ENCODE measurements at regions not wholly inside any gene's neighbourhood (a gene's known extent, or its start where the extent isn't known, plus 50 kb on each side); places are given as distances from the start of the nearest gene placed in this dataset.

DNA sequence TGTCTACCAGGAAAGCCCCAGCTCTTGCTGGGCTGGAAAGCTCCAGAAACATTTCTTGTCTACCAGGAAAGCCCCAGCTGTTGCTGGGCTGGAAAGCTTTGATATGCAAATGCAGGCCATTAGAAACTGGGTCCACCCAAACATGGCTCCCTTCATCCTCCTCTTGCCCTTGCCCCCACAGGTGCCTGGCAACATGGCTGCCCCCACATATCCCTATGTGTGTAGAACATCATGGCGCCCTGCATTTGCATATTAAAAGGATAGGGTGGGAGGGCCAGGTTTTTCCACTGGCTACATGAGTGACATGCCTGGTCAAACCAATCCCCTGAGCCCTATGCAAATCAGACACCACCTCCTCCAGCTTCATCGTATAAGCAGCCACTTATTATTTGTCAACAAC, 455.4 kb upstream of the ARGLU1 start:
- intact Hi-C loops (cut with micrococcal nuclease), result no loop called here
- POLR2A ChIA-PET (ENCODE audit: unreplicated experiment), result no interaction called here
- no peak overlapping the region for H3K9ac ChIP-seq (ENCODE audit: low read length)
- no peak for ATAC-seq
- H3K9me2 ChIP-seq (replicated peaks; ENCODE audit: low read length), result no peaks in the 10 kb centered on the region
- H3K27me3 ChIP-seq (ENCODE audit: low read length), result 0 out of 2 replicates have a peak, but pooled peaks cover 1% of the 10 kb centered on the region
- DNase-seq, result no peak
- no TSS peak for BruUV-seq (replicated peaks)
- H4K20me1 ChIP-seq (ENCODE audit: low read length), result no peaks in the 10 kb centered on the region
- H3K9me3 ChIP-seq (ENCODE audit: low read length), result no peaks in the 10 kb centered on the region
- no peaks in the 10 kb centered on the region for H3F3A ChIP-seq (ENCODE audit: low read length, unreplicated experiment)
- no peak overlapping the region for H3K4me2 ChIP-seq (ENCODE audit: low read length)
- TF ChIP-seq CTCF (conservative IDR thresholded peaks at IDR 0.05; ENCODE audit: low read depth, low read length) (no peak), EZH2phosphoT487 (IDR thresholded peaks at IDR 0.05; ENCODE audit: borderline replicate concordance, low read length) (no peak), EZH2 (IDR thresholded peaks at IDR 0.05; ENCODE audit: low read length, unreplicated experiment) (no peak)
- H3K79me2 ChIP-seq (ENCODE audit: low read length), result no peaks in the 10 kb centered on the region
- no peaks in the 10 kb centered on the region for H3K4me1 ChIP-seq (ENCODE audit: insufficient read depth, low read length)
- no peak overlapping the region for H3K27ac ChIP-seq (ENCODE audit: low read length)
- CTCF ChIA-PET, result no interaction called here
- no peak overlapping the region for H3K4me3 ChIP-seq (ENCODE audit: low read length)
- H2AFZ ChIP-seq (ENCODE audit: low read length), result no peak overlapping the region
- H3K36me3 ChIP-seq (ENCODE audit: low read depth, low read length), result no peaks in the 10 kb centered on the region

- Histone ChIP-seq H3K79me2 (ENCODE audit: low read length) (no peaks in the 10 kb centered on the region), H3K4me1 (ENCODE audit: insufficient read depth, low read length) (no peaks in the 10 kb centered on the region), H3K4me3 (ENCODE audit: low read length) (no peak overlapping the region), H3K9me2 (replicated peaks; ENCODE audit: low read length) (no peaks in the 10 kb centered on the region), H4K20me1 (ENCODE audit: low read length) (no peaks in the 10 kb centered on the region), H3F3A (ENCODE audit: low read length, unreplicated experiment) (no peaks in the 10 kb centered on the region), H2AFZ (ENCODE audit: low read length) (no peak overlapping the region), H3K9ac (ENCODE audit: low read length) (no peak overlapping the region), H3K36me3 (ENCODE audit: low read depth, low read length) (no peaks in the 10 kb centered on the region), H3K27ac (ENCODE audit: low read length) (no peak overlapping the region), H3K9me3 (ENCODE audit: low read length) (no peaks in the 10 kb centered on the region), H3K27me3 (ENCODE audit: low read length) (0 out of 2 replicates have a peak, but pooled peaks cover 7% of the 10 kb centered on the region), H3K4me2 (ENCODE audit: low read length) (no peak overlapping the region)
- POLR2A ChIA-PET (ENCODE audit: unreplicated experiment), result interaction anchor here (0.5 kb wide), 1 partner anchor 744 kb away, joined by 3 read pairs; no protein-coding TSS in a partner anchor
- no peak for DNase-seq
- CTCF ChIA-PET, result no interaction called here
- intact Hi-C loops (cut with micrococcal nuclease), result no loop called here
- TF ChIP-seq EZH2phosphoT487 (IDR thresholded peaks at IDR 0.05; ENCODE audit: borderline replicate concordance, low read length), result no peak
- TF ChIP-seq EZH2 (IDR thresholded peaks at IDR 0.05; ENCODE audit: low read length, unreplicated experiment), result no peak
- TF ChIP-seq CTCF (conservative IDR thresholded peaks at IDR 0.05; ENCODE audit: low read depth, low read length), result no peak
- ATAC-seq, result no peak
- BruUV-seq (replicated peaks), result no TSS peak
Measured at GRCh38 chr13:107020393-107020792, 452.5 kb upstream of the ARGLU1 start.

DNA sequence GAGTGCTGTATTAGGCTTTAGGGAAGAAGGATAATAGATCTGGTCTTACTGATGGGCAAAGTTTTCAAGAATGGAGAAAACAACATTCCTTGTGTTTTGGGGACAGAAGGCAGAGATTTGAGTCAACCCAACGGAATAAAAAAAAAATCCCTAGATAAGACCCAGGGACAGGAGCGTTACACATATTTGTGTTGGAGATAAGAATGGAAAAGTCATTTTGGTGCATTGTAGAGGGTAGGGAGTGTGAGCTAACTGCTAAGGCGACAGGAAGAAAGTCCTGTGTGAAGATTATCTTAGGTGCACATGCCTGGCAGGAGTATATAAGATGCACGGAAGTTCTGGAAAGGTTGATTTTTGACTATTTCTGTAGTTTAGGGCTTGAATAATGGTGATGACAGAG, 450.3 kb upstream of the ARGLU1 start:
- intact Hi-C loops (cut with micrococcal nuclease), result no loop called here
- no peak overlapping the region for H3K4me3 ChIP-seq (ENCODE audit: low read length)

More for the DNA sequence above, 450.3 kb upstream of the ARGLU1 start:
- no peak overlapping the region for H3K4me2 ChIP-seq (ENCODE audit: low read length)
- H3K27ac ChIP-seq (ENCODE audit: low read length), result no peak overlapping the region
- no peaks in the 10 kb centered on the region for H3K9me2 ChIP-seq (replicated peaks; ENCODE audit: low read length)
- TF ChIP-seq EZH2phosphoT487 (IDR thresholded peaks at IDR 0.05; ENCODE audit: borderline replicate concordance, low read length), result no peak
- no peak for TF ChIP-seq EZH2 (IDR thresholded peaks at IDR 0.05; ENCODE audit: low read length, unreplicated experiment)
- TF ChIP-seq CTCF (conservative IDR thresholded peaks at IDR 0.05; ENCODE audit: low read depth, low read length), result no peak
- DNase-seq (no peak), ATAC-seq (no peak)
- no peaks in the 10 kb centered on the region for H3F3A ChIP-seq (ENCODE audit: low read length, unreplicated experiment)
- POLR2A ChIA-PET (ENCODE audit: unreplicated experiment), result no interaction called here
- no peak overlapping the region for H3K9ac ChIP-seq (ENCODE audit: low read length)
- H4K20me1 ChIP-seq (ENCODE audit: low read length), result no peaks in the 10 kb centered on the region
- H2AFZ ChIP-seq (ENCODE audit: low read length), result no peak overlapping the region
- no peaks in the 10 kb centered on the region for H3K9me3 ChIP-seq (ENCODE audit: low read length)
- H3K36me3 ChIP-seq (ENCODE audit: low read depth, low read length), result no peaks in the 10 kb centered on the region
- BruUV-seq (replicated peaks), result no TSS peak
- H3K79me2 ChIP-seq (ENCODE audit: low read length), result no peaks in the 10 kb centered on the region
- no peaks in the 10 kb centered on the region for H3K4me1 ChIP-seq (ENCODE audit: insufficient read depth, low read length)
- CTCF ChIA-PET, result no interaction called here
- 0 out of 2 replicates have a peak, but pooled peaks cover 7% of the 10 kb centered on the region for H3K27me3 ChIP-seq (ENCODE audit: low read length)

Measured in PC-3 (cell line).